ENCODE measurements at regions not wholly inside any gene's neighbourhood (a gene's known extent, or its start where the extent isn't known, plus 50 kb on each side); places are given as distances from the start of the nearest gene placed in this dataset.

GRCh38 chr12:91333966-91334365, 151.3 kb upstream of the DCN start:
- Histone ChIP-seq H3K9me3 (ENCODE audit: control insufficient read depth, insufficient read depth, low read depth, low read length) (no peaks in the 10 kb centered on the region), H3K27me3 (ENCODE audit: control insufficient read depth, insufficient read depth, low read length) (no peaks in the 10 kb centered on the region), H3K4me3 (ENCODE audit: low read depth in 2 of 2, low read length in 2 of 2) (no peak overlapping the region), H3K36me3 (ENCODE audit: control insufficient read depth, insufficient read depth, low read length) (no peaks in the 10 kb centered on the region), H3K27ac (ENCODE audit: low read length) (no peak overlapping the region), H3K4me1 (ENCODE audit: control insufficient read depth, insufficient read depth, low read length) (no peaks in the 10 kb centered on the region)
- no peak for ATAC-seq
- ChIA-PET CTCF (no interaction called here), POLR2A (no interaction called here)
- intact Hi-C loops (cut with micrococcal nuclease; ENCODE audit: unreplicated experiment) = no loop called here
- TF ChIP-seq SIN3A (IDR thresholded peaks at IDR 0.05; ENCODE audit: borderline replicate concordance, insufficient read depth, low read depth, low read length) (no peak), TCF7L2 (IDR thresholded peaks at IDR 0.05; ENCODE audit: low read depth, low read length) (no peak), REST (IDR thresholded peaks at IDR 0.05; ENCODE audit: insufficient read depth in 1 of 2, low read depth in 2 of 2, low read length in 1 of 2) (no peak), CTCF (IDR thresholded peaks at IDR 0.05) (no peak), POLR2AphosphoS5 (IDR thresholded peaks at IDR 0.05; ENCODE audit: low read depth, low read length) (no peak)
- DNase-seq (ENCODE audit: low read depth, low spot score) = no peak
- in situ Hi-C loops (cut with HindIII; ENCODE audit: low pct_unique_long_range_greater_than_20kb, low sequenced_read_pairs) = no loop called here
- BruUV-seq (replicated peaks) = no TSS peak

- Histone ChIP-seq H3K4me1 (ENCODE audit: control insufficient read depth, insufficient read depth, low read length) (no peaks in the 10 kb centered on the region), H3K27me3 (ENCODE audit: control insufficient read depth, insufficient read depth, low read length) (no peaks in the 10 kb centered on the region), H3K9me3 (ENCODE audit: control insufficient read depth, insufficient read depth, low read depth, low read length) (no peaks in the 10 kb centered on the region), H3K36me3 (ENCODE audit: control insufficient read depth, insufficient read depth, low read length) (no peaks in the 10 kb centered on the region), H3K27ac (ENCODE audit: low read length) (no peak overlapping the region), H3K4me3 (ENCODE audit: low read depth in 2 of 2, low read length in 2 of 2) (no peak overlapping the region)
- in situ Hi-C loops (cut with HindIII; ENCODE audit: low pct_unique_long_range_greater_than_20kb, low sequenced_read_pairs) = no loop called here
- ChIA-PET POLR2A (no interaction called here), CTCF (no interaction called here)
- TF ChIP-seq POLR2AphosphoS5 (IDR thresholded peaks at IDR 0.05; ENCODE audit: low read depth, low read length) = no peak
- TF ChIP-seq SIN3A (IDR thresholded peaks at IDR 0.05; ENCODE audit: borderline replicate concordance, insufficient read depth, low read depth, low read length) = no peak
- no peak for TF ChIP-seq CTCF (IDR thresholded peaks at IDR 0.05)
- TF ChIP-seq TCF7L2 (IDR thresholded peaks at IDR 0.05; ENCODE audit: low read depth, low read length) = no peak
- TF ChIP-seq REST (IDR thresholded peaks at IDR 0.05; ENCODE audit: insufficient read depth in 1 of 2, low read depth in 2 of 2, low read length in 1 of 2) = no peak
- DNase-seq (ENCODE audit: low read depth, low spot score) = no peak
- ATAC-seq = no peak
- BruUV-seq (replicated peaks) = no TSS peak
- intact Hi-C loops (cut with micrococcal nuclease; ENCODE audit: unreplicated experiment) = no loop called here
These were observed 149.7 kb upstream of the DCN start for GRCh38 chr12:91332302-91332701.
